H1 (cell line): ENCODE measurements at regions not wholly inside any gene's neighbourhood (a gene's known extent, or its start where the extent isn't known, plus 50 kb on each side); places are given as distances from the start of the nearest gene placed in this dataset.

Experiments
- CTCF ChIA-PET: fragments of 300-600 bp; sonication (Branson Sonifier 250); formaldehyde crosslinking; loops from one replicate; lab custom pipeline; 2021; ENCODE audit not compliant: partially characterized antibody; lab: Charles Lee
- POLR2A ChIA-PET: fragments of 300-600 bp; sonication (Branson Sonifier 250); formaldehyde crosslinking; loops from one replicate; lab custom pipeline; 2021; ENCODE audit warnings: inconsistent platforms; ENCODE audit not compliant: partially characterized antibody; lab: Charles Lee
- DNase-seq, 2 experiments: peaks; one replicate each; pipeline versions ENCODE4 v3.0.0 to v3.0.0-alpha.2; 2010 to 2022; ENCODE audit warnings: low spot score in 2 of 2, low read depth in 1 of 2, mixed read lengths in 1 of 2
- FAIRE-seq: peaks from 2 replicates; lab custom pipeline; 2011; peaks lifted over from hg19 to GRCh38; lab: Jason Lieb, UNC
- H2AFZ ChIP-seq: 2 replicates; pipeline ENCODE4 v1.8.1; 2012; ENCODE audit warnings: low read length, inconsistent platforms
- H2AK5ac ChIP-seq: 2 replicates; pipeline ENCODE4 v1.6.1; 2013; ENCODE audit warnings: low read depth, low read length
- H2BK120ac ChIP-seq: replicated peaks from 2 replicates; pipeline ENCODE3; 2013; ENCODE audit warnings: low read depth, low read length, inconsistent platforms
- H2BK12ac ChIP-seq: 2 replicates; pipeline ENCODE4 v1.6.1; 2013; ENCODE audit warnings: low read depth, low read length
- H2BK15ac ChIP-seq: 2 replicates; pipeline ENCODE4 v1.6.1; 2013; ENCODE audit warnings: low read length
- H2BK20ac ChIP-seq: 2 replicates; pipeline ENCODE4 v1.6.1; 2013; ENCODE audit warnings: low read length
- H2BK5ac ChIP-seq: 2 replicates; pipeline ENCODE4 v1.6.1; 2013; ENCODE audit warnings: low read depth, low read length
- H3K14ac ChIP-seq: 2 replicates; pipeline ENCODE4 v1.6.1; 2013; ENCODE audit warnings: inconsistent platforms; ENCODE audit not compliant: insufficient read length
- H3K18ac ChIP-seq: 2 replicates; pipeline ENCODE4 v1.6.1; 2013; ENCODE audit warnings: low read length; ENCODE audit errors: extremely low read depth
- H3K23ac ChIP-seq: 2 replicates; pipeline ENCODE4 v1.6.1; 2013; ENCODE audit warnings: inconsistent platforms; ENCODE audit not compliant: insufficient read length
- H3K23me2 ChIP-seq: 2 replicates; pipeline ENCODE4 v1.6.1; 2013; ENCODE audit warnings: low read depth, low read length
- H3K27ac ChIP-seq: 2 replicates; pipeline ENCODE4 v1.6.1; 2011; ENCODE audit warnings: low read depth, low read length, inconsistent platforms
- H3K27me3 ChIP-seq, 4 experiments: replicated peaks in 1 of 4; 1 replicate in 1 of 4; 2 replicates in 3 of 4; pipeline versions ENCODE4 v1.6.1 to v1.8.1; 2011 to 2013; ENCODE audit warnings: low read length in 3 of 4, mild to moderate bottlenecking in 3 of 4, inconsistent platforms in 2 of 4, mixed read lengths in 2 of 4, moderate library complexity in 1 of 4; ENCODE audit not compliant: control insufficient read depth in 3 of 4, insufficient read depth in 3 of 4; ENCODE audit errors: extremely low read depth in 1 of 4
- H3K36me3 ChIP-seq, 4 experiments: 2 replicates each; pipeline versions ENCODE4 v1.6.1 to v1.8.1; 2011 to 2013; ENCODE audit warnings: mild to moderate bottlenecking in 4 of 4, low read length in 3 of 4, moderate library complexity in 2 of 4, control low read depth in 1 of 4, inconsistent platforms in 1 of 4; ENCODE audit not compliant: insufficient read depth in 4 of 4, control insufficient read depth in 2 of 4
- H3K4ac ChIP-seq: replicated peaks from 2 replicates; pipeline ENCODE3; 2013; ENCODE audit warnings: low read length, low read depth, mixed read lengths, inconsistent platforms; ENCODE audit not compliant: insufficient read length
- H3K4me1 ChIP-seq, 4 experiments: replicated peaks in 1 of 4; 1 replicate in 1 of 4; 2 replicates in 3 of 4; pipeline versions ENCODE4 v1.6.1 to v1.8.1; 2011 to 2013; ENCODE audit warnings: low read length in 3 of 4, inconsistent platforms in 2 of 4, mixed read lengths in 1 of 4; ENCODE audit not compliant: insufficient read depth in 4 of 4, control insufficient read depth in 3 of 4
- H3K4me2 ChIP-seq, 2 experiments: 2 replicates each; pipeline versions ENCODE4 v1.6.1 to v1.8.1; 2011 to 2013; ENCODE audit warnings: low read depth in 2 of 2, low read length in 2 of 2, control low read depth in 1 of 2, inconsistent platforms in 1 of 2, mild to moderate bottlenecking in 1 of 2; ENCODE audit not compliant: insufficient read depth in 1 of 2
- H3K4me3 ChIP-seq, 4 experiments: fragments of 200-600, 300-600 bp in 1 of 4; sonication (generic), shearing (Covaris generic), sonication (Bioruptor Twin) in 1 of 4; 2 replicates each; pipeline versions ENCODE4 v1.5.1 to v1.8.1; 2011 to 2016; ENCODE audit warnings: low read length in 4 of 4, low read depth in 3 of 4, control low read depth in 2 of 4, inconsistent platforms in 2 of 4, mild to moderate bottlenecking in 2 of 4, mixed read lengths in 1 of 4, moderate library complexity in 1 of 4; ENCODE audit not compliant: insufficient read depth in 2 of 4; ENCODE audit errors: extremely low read depth in 1 of 4
- H3K56ac ChIP-seq: replicated peaks from 2 replicates; pipeline ENCODE3; 2013; ENCODE audit warnings: low read depth, mild to moderate bottlenecking, mixed read lengths, low read length, inconsistent platforms; ENCODE audit not compliant: insufficient read length
- H3K79me1 ChIP-seq: 2 replicates; pipeline ENCODE4 v1.6.1; 2013; ENCODE audit warnings: low read depth, low read length, control low read depth
- H3K79me2 ChIP-seq, 2 experiments: 2 replicates each; pipeline versions ENCODE4 v1.6.1 to v1.8.1; 2012 to 2013; ENCODE audit warnings: low read length in 2 of 2, mild to moderate bottlenecking in 2 of 2, inconsistent platforms in 1 of 2; ENCODE audit not compliant: insufficient read depth in 2 of 2, control insufficient read depth in 1 of 2
- H3K9ac ChIP-seq, 4 experiments: replicated peaks in 1 of 4; 1 replicate in 1 of 4; 2 replicates in 3 of 4; pipeline versions ENCODE4 v1.6.1 to v1.8.1; 2011 to 2013; ENCODE audit warnings: low read depth in 3 of 4, low read length in 3 of 4, control low read depth in 2 of 4, mild to moderate bottlenecking in 2 of 4, moderate library complexity in 2 of 4, inconsistent platforms in 1 of 4; ENCODE audit errors: extremely low read depth in 1 of 4
- H3K9me3 ChIP-seq, 2 experiments: 2 replicates each; pipeline versions ENCODE4 v1.6.1 to v1.8.1; 2012 to 2013; ENCODE audit warnings: mild to moderate bottlenecking in 2 of 2, moderate library complexity in 2 of 2, control low read depth in 1 of 2, inconsistent platforms in 1 of 2, low read depth in 1 of 2, low read length in 1 of 2, mixed read lengths in 1 of 2; ENCODE audit not compliant: insufficient read depth in 2 of 2
- H4K20me1 ChIP-seq, 2 experiments: replicated peaks in 1 of 2; 2 replicates each; pipeline versions ENCODE3 to v1.8.1; 2011 to 2013; ENCODE audit warnings: inconsistent platforms in 2 of 2, low read length in 2 of 2, mild to moderate bottlenecking in 1 of 2; ENCODE audit not compliant: insufficient read depth in 2 of 2, control insufficient read depth in 1 of 2
- H4K5ac ChIP-seq: 2 replicates; pipeline ENCODE4 v1.6.1; 2013; ENCODE audit warnings: low read length, low read depth, mixed read lengths, inconsistent platforms; ENCODE audit not compliant: insufficient read length
- H4K8ac ChIP-seq: 2 replicates; pipeline ENCODE4 v1.8.0; 2013; ENCODE audit warnings: mild to moderate bottlenecking, moderate library complexity, low read length, inconsistent platforms; ENCODE audit not compliant: insufficient read depth; ENCODE audit errors: extremely low read depth
- H4K91ac ChIP-seq: replicated peaks from 2 replicates; pipeline ENCODE3; 2013; ENCODE audit warnings: low read length, mixed read lengths, inconsistent platforms; ENCODE audit not compliant: insufficient read length
- BACH1 ChIP-seq: IDR thresholded peaks from 2 replicates; pipeline ENCODE4 v1.6.1; 2012; ENCODE audit warnings: low read length, improper control_type of control experiment
- BCL11A ChIP-seq, 2 experiments: IDR thresholded peaks; one replicate each; pipeline ENCODE4 v1.6.1; 2011; ENCODE audit warnings: low read depth in 2 of 2, low read length in 2 of 2, mild to moderate bottlenecking in 2 of 2
- BRCA1 ChIP-seq: IDR thresholded peaks from 2 replicates; pipeline ENCODE4 v1.6.1; 2012; ENCODE audit warnings: low read depth, low read length, improper control_type of control experiment
- CBX5 ChIP-seq: fragments of 300-800, 300-1000 bp; sonication (generic); IDR thresholded peaks from 2 replicates; pipeline ENCODE4 v1.7.1; 2016; ENCODE audit warnings: antibody characterized with exemption, low read length, low read depth
- CEBPB ChIP-seq: IDR thresholded peaks from 2 replicates; pipeline ENCODE4 v1.6.1; 2012; ENCODE audit warnings: low read depth, low read length
- CHD1 ChIP-seq: IDR thresholded peaks from 2 replicates; pipeline ENCODE4 v1.6.1; 2012; ENCODE audit warnings: low read depth, low read length, improper control_type of control experiment
- EGR1 ChIP-seq: IDR thresholded peaks from 2 replicates; pipeline ENCODE4 v1.6.1; 2011; ENCODE audit warnings: low read depth, low read length, borderline replicate concordance
- GTF2F1 ChIP-seq: IDR thresholded peaks from 2 replicates; pipeline ENCODE4 v1.6.1; 2012; ENCODE audit warnings: low read depth, low read length, improper control_type of control experiment, borderline replicate concordance
- JUND ChIP-seq: IDR thresholded peaks from 2 replicates; pipeline ENCODE4 v1.6.1; 2011; ENCODE audit warnings: mild to moderate bottlenecking, improper control_type of control experiment, low read length
- KDM4A ChIP-seq: IDR thresholded peaks from one replicate; pipeline ENCODE4 v1.7.1; 2012; ENCODE audit warnings: low read depth, mild to moderate bottlenecking, moderate library complexity, low read length, inconsistent platforms; ENCODE audit not compliant: severe bottlenecking
- SIX5 ChIP-seq: IDR thresholded peaks from 2 replicates; pipeline ENCODE4 v1.6.1; 2011; ENCODE audit warnings: mild to moderate bottlenecking, low read depth, low read length
- TEAD4 ChIP-seq: IDR thresholded peaks from 2 replicates; pipeline ENCODE4 v1.6.1; 2012; ENCODE audit warnings: low read depth, low read length, inconsistent platforms, mixed read lengths
- USF2 ChIP-seq: IDR thresholded peaks from 2 replicates; pipeline ENCODE4 v1.6.1; 2011; ENCODE audit warnings: low read length, improper control_type of control experiment
- WGBS, 2 experiments: shearing (Covaris generic) in 1 of 2; methylation state at CpG; one replicate each; pipeline versions ENCODE4 v1.1.6 to v1.1.7; 2013 to 2015; ENCODE audit warnings: low lambda C conversion rate in 2 of 2, mixed read lengths in 2 of 2, inconsistent platforms in 1 of 2, low coverage in 1 of 2, missing lambda C conversion rate in 1 of 2; ENCODE audit not compliant: insufficient replicate concordance in 2 of 2, insufficient coverage in 1 of 2, insufficient read length in 1 of 2; ENCODE audit errors: extremely low coverage in 1 of 2, missing lambda C conversion rate in 1 of 2; 5-methylcytosine and 5-hydroxymethylcytosine counted together

- Histone ChIP-seq H3K36me3 (no peaks in the 10 kb centered on the region), H3K79me1 (no peaks in the 10 kb centered on the region), H2BK20ac (no peak overlapping the region), H3K4me3 (no peak overlapping the region), H3K23me2 (no peaks in the 10 kb centered on the region), H4K5ac (no peak overlapping the region), H3K14ac (no peak overlapping the region), H2BK15ac (no peak overlapping the region; the same call in 1 of the 2 replicates), H3K27ac (no peak overlapping the region), H3K79me2 (no peaks in the 10 kb centered on the region), H2BK120ac (no peak overlapping the region), H4K20me1 (no peaks in the 10 kb centered on the region), H3K9ac (no peak overlapping the region), H2BK5ac (no peak overlapping the region), H2AFZ (no peak overlapping the region), H3K4ac (no peak overlapping the region), H2AK5ac (no peak overlapping the region), H3K27me3 (no peaks in the 10 kb centered on the region), H3K4me2 (no peak overlapping the region), H4K91ac (no peak overlapping the region), H4K8ac (no peak overlapping the region), H3K23ac (no peak overlapping the region), H2BK12ac (peak overlapping the region; percentile 29; the same call in 1 of the 2 replicates), H3K56ac (no peak overlapping the region), H3K18ac (no peak overlapping the region), H3K4me1 (no peaks in the 10 kb centered on the region; a peak in 2 of 7 replicates), H3K9me3 (no peaks in the 10 kb centered on the region)
- CTCF ChIA-PET: interaction anchor here (0.6 to 2.0 kb wide), 4 partner anchors 8 to 1510 kb away, joined by 3 to 8 read pairs (median 4); no protein-coding TSS in a partner anchor
- DNase-seq: no peak
- WGBS, 2 experiments: 92% methylated on average over 13 of the region's 13 CpGs; no CpG with 5 or more reads in 1 of the 2 experiments
- FAIRE-seq: no peak
- POLR2A ChIA-PET: no interaction called here
- TF ChIP-seq USF2 (no peak), EGR1 (no peak), CHD1 (no peak), BRCA1 (no peak), TEAD4 (no peak), GTF2F1 (no peak), BCL11A (IDR thresholded peaks at IDR 0.05; ENCODE audit: low read depth in 2 of 2, low read length in 2 of 2) (no peak), BACH1 (no peak), KDM4A (no peak), CEBPB (no peak), SIX5 (no peak), CBX5 (no peak), JUND (no peak)
Observed at GRCh38 chr1:30061292-30062220, 661.8 kb downstream of the MATN1 start.
